WTC11 (cell line): ENCODE measurements at regions not wholly inside any gene's neighbourhood (a gene's known extent, or its start where the extent isn't known, plus 50 kb on each side); places are given as distances from the start of the nearest gene placed in this dataset.

Source experiments
- AR ChIP-seq: fragments of 250-450 bp; sonication (Bioruptor Pico); IDR thresholded peaks from 2 replicates; pipeline ENCODE4 v1.9.0; 2021; ENCODE audit warnings: mild to moderate bottlenecking
- ATF3 ChIP-seq: sonication (generic); formaldehyde crosslinking; conservative IDR thresholded peaks from 2 replicates; pipeline ENCODE4 v1.8.1; 2022; ENCODE audit warnings: mild to moderate bottlenecking, missing genetic modification reagents
- ATF6 ChIP-seq: sonication (generic); formaldehyde crosslinking; IDR thresholded peaks from 2 replicates; pipeline ENCODE4 v1.8.1; 2023; ENCODE audit warnings: mild to moderate bottlenecking, missing genetic modification reagents
- CTCF ChIP-seq: fragments of 200-600 bp; IDR thresholded peaks from 2 replicates; pipeline ENCODE4 v1.8.0; 2022; ENCODE audit warnings: antibody characterized with exemption
- E2F1 ChIP-seq: sonication (generic); formaldehyde crosslinking; IDR thresholded peaks from 2 replicates; pipeline ENCODE4 v1.8.0; 2022; ENCODE audit warnings: mild to moderate bottlenecking, missing genetic modification reagents
- FOXP4 ChIP-seq: sonication (generic); formaldehyde crosslinking; IDR thresholded peaks from 2 replicates; pipeline ENCODE4 v1.8.0; 2022; ENCODE audit warnings: mild to moderate bottlenecking, missing genetic modification reagents
- IRF2 ChIP-seq: sonication (generic); formaldehyde crosslinking; IDR thresholded peaks from 2 replicates; pipeline ENCODE4 v1.8.0; 2022; ENCODE audit warnings: low read depth, missing genetic modification reagents, borderline replicate concordance
- MAX ChIP-seq: sonication (generic); formaldehyde crosslinking; IDR thresholded peaks from 2 replicates; pipeline ENCODE4 v1.8.0; 2022; ENCODE audit warnings: mild to moderate bottlenecking, missing genetic modification reagents
- SP1 ChIP-seq: sonication (generic); formaldehyde crosslinking; conservative IDR thresholded peaks from 2 replicates; pipeline ENCODE4 v1.8.1; 2022; ENCODE audit warnings: missing genetic modification reagents
- STAT6 ChIP-seq: sonication (generic); formaldehyde crosslinking; conservative IDR thresholded peaks from 2 replicates; pipeline ENCODE4 v1.8.1; 2023; ENCODE audit warnings: mild to moderate bottlenecking, low read depth, missing genetic modification reagents, moderate library complexity
- TEAD4 ChIP-seq: sonication (generic); formaldehyde crosslinking; IDR thresholded peaks from 2 replicates; pipeline ENCODE4 v1.8.0; 2022; ENCODE audit warnings: mild to moderate bottlenecking, missing genetic modification reagents
- USF2 ChIP-seq: sonication (generic); formaldehyde crosslinking; IDR thresholded peaks from 2 replicates; pipeline ENCODE4 v1.8.1; 2023; ENCODE audit warnings: mild to moderate bottlenecking, missing genetic modification reagents, moderate library complexity
- ZBTB43 ChIP-seq: sonication (generic); formaldehyde crosslinking; IDR thresholded peaks from 2 replicates; pipeline ENCODE4 v1.8.1; 2023; ENCODE audit warnings: mild to moderate bottlenecking, missing genetic modification reagents

GRCh38 chr1:234708700-234709395 lies 98.9 kb upstream of the IRF2BP2 start:
- TF ChIP-seq CTCF (no peak), STAT6 (CRISPR knock-in tag) (no peak), FOXP4 (CRISPR knock-in tag) (no peak), ZBTB43 (no peak), AR (CRISPR knock-in tag) (no peak), SP1 (CRISPR knock-in tag) (no peak), IRF2 (CRISPR knock-in tag) (no peak), TEAD4 (CRISPR knock-in tag) (no peak), MAX (CRISPR knock-in tag) (no peak), E2F1 (CRISPR knock-in tag) (no peak), ATF6 (CRISPR knock-in tag) (no peak), USF2 (CRISPR knock-in tag) (no peak), ATF3 (CRISPR knock-in tag) (no peak)
